Smooth muscle cell (in vitro differentiated cells): ENCODE measurements at regions not wholly inside any gene's neighbourhood (a gene's known extent, or its start where the extent isn't known, plus 50 kb on each side); places are given as distances from the start of the nearest gene placed in this dataset.

Experiments used
- DNase-seq: peaks from one replicate; lab custom pipeline; 2025; ENCODE audit not compliant: unreplicated experiment; lab: John Stamatoyannopoulos, UW
- H2AFZ ChIP-seq: fragments of 200-600 bp; sonication (generic); 2 replicates; pipeline ENCODE4 v1.6.0; 2016; ENCODE audit warnings: antibody characterized with exemption, low read depth, mild to moderate bottlenecking
- H3F3A ChIP-seq: fragments of 200-600 bp; sonication (generic); 2 replicates; pipeline ENCODE4 v1.6.0; 2017; ENCODE audit warnings: antibody characterized with exemption, low read depth
- H3K27ac ChIP-seq: fragments of 200-600 bp; sonication (generic); 2 replicates; pipeline ENCODE4 v1.5.1; 2016; ENCODE audit warnings: low read depth, mild to moderate bottlenecking
- H3K27me3 ChIP-seq: fragments of 200-600 bp; sonication (generic); 2 replicates; pipeline ENCODE4 v1.6.1; 2016; ENCODE audit warnings: low read depth, mild to moderate bottlenecking
- H3K36me3 ChIP-seq: fragments of 200-600 bp; sonication (generic); 2 replicates; pipeline ENCODE4 v1.5.1; 2016; ENCODE audit warnings: low read depth
- H3K4me1 ChIP-seq: fragments of 200-600 bp; sonication (generic); 2 replicates; pipeline ENCODE4 v1.5.1; 2016; ENCODE audit warnings: low read depth
- H3K4me2 ChIP-seq: fragments of 200-600 bp; sonication (generic); 2 replicates; pipeline ENCODE4 v1.6.0; 2016; ENCODE audit warnings: mild to moderate bottlenecking
- H3K4me3 ChIP-seq: fragments of 200-600 bp; sonication (generic); 2 replicates; pipeline ENCODE4 v1.5.1; 2016; ENCODE audit warnings: mild to moderate bottlenecking
- H3K79me2 ChIP-seq: fragments of 200-600 bp; sonication (generic); 2 replicates; pipeline ENCODE4 v1.6.0; 2016; ENCODE audit warnings: low read depth, mild to moderate bottlenecking
- H3K9ac ChIP-seq: fragments of 200-600 bp; sonication (generic); 2 replicates; pipeline ENCODE4 v1.6.0; 2016; ENCODE audit warnings: low read depth
- H3K9me3 ChIP-seq: fragments of 200-600 bp; sonication (generic); replicated peaks from 2 replicates; pipeline ENCODE4 v1.5.1; 2016; ENCODE audit warnings: low read depth
- H4K20me1 ChIP-seq: fragments of 200-600 bp; sonication (generic); 2 replicates; pipeline ENCODE4 v1.6.0; 2016; ENCODE audit warnings: low read depth
- WGBS: methylation state at CpG from one replicate; pipeline ENCODE4 v1.1.7; 2016; ENCODE audit warnings: low lambda C conversion rate; 5-methylcytosine and 5-hydroxymethylcytosine counted together
- TF ChIP-seq, protein P1 (sequence below): fragments of 200-600 bp; sonication (generic); IDR thresholded peaks from 2 replicates; pipeline ENCODE4 v1.5.1; 2017; ENCODE audit warnings: borderline replicate concordance, mild to moderate bottlenecking, antibody characterized with exemption; ENCODE audit not compliant: insufficient read depth, poor library complexity, severe bottlenecking

DNA sequence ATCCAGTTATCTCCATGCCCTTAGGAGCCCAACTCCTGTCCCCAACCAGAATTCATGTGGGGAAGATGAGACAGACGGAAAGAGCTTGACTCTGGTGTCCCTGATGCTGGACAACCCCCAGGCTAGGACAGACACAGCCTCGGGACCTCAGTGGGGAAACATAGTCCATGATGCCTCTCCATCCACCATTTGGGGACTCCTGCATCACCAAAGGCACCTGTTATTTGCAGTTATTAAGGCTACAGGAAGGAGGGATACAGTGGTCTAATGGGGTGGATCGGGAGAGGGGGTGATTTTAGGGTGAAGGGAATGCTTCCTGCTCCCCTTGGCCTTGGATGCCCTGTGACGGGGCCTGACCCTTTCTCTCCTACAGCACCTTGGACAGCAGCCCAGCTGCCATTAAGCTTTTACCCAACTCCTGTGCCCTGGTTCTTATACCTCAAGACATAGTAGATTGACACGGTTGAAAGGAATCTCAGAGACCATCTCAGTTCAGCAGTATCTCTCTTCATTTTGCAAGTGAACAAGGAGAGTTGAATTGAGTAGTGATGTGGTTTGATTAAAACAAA is 111.6 kb downstream of the MATN1 start:
- 67% methylated on average over 5 of the region's 5 CpGs for WGBS
- Histone ChIP-seq H2AFZ (no peak overlapping the region), H3F3A (no peaks in the 10 kb centered on the region), H3K27ac (no peak overlapping the region), H3K27me3 (peaks cover 3% of the 10 kb centered on the region), H4K20me1 (no peaks in the 10 kb centered on the region), H3K4me1 (no peaks in the 10 kb centered on the region), H3K79me2 (no peaks in the 10 kb centered on the region), H3K9ac (no peak overlapping the region), H3K4me3 (no peak overlapping the region), H3K4me2 (no peak overlapping the region), H3K36me3 (no peaks in the 10 kb centered on the region), H3K9me3 (no peaks in the 10 kb centered on the region)
- TF ChIP-seq, protein P1, sequence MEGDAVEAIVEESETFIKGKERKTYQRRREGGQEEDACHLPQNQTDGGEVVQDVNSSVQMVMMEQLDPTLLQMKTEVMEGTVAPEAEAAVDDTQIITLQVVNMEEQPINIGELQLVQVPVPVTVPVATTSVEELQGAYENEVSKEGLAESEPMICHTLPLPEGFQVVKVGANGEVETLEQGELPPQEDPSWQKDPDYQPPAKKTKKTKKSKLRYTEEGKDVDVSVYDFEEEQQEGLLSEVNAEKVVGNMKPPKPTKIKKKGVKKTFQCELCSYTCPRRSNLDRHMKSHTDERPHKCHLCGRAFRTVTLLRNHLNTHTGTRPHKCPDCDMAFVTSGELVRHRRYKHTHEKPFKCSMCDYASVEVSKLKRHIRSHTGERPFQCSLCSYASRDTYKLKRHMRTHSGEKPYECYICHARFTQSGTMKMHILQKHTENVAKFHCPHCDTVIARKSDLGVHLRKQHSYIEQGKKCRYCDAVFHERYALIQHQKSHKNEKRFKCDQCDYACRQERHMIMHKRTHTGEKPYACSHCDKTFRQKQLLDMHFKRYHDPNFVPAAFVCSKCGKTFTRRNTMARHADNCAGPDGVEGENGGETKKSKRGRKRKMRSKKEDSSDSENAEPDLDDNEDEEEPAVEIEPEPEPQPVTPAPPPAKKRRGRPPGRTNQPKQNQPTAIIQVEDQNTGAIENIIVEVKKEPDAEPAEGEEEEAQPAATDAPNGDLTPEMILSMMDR = no peak
- no peak for DNase-seq

DNA sequence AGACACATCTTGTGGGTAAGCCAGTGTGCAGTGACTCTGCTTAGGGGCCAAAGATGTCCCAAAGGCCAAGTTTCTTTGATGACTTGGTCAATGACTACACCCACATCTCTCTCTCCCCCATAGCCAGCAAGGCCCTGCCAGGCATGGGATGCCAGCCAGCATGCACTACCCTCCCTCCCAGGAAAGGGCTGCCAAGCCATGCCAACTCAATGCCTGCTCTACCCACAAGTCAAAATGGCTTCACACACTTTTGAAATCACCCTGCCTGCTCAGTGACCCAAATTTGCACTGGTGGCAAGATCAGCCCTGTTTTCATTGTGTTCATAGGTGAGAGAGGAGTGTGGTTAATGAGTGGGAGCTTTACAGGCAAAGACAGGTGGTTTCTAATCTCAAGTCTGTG is 112.5 kb downstream of the MATN1 start:
- H3K27ac ChIP-seq = no peak overlapping the region
- no peaks in the 10 kb centered on the region for H3K9me3 ChIP-seq
- no peaks in the 10 kb centered on the region for H3F3A ChIP-seq
- no peak overlapping the region for H3K4me2 ChIP-seq
- no peaks in the 10 kb centered on the region for H3K4me1 ChIP-seq
- H3K27me3 ChIP-seq = peaks cover 3% of the 10 kb centered on the region
- H3K9ac ChIP-seq = no peak overlapping the region
- DNase-seq = no peak
- H3K79me2 ChIP-seq = no peaks in the 10 kb centered on the region
- TF ChIP-seq, protein P1 = no peak
- H3K36me3 ChIP-seq = no peaks in the 10 kb centered on the region
- no peak overlapping the region for H3K4me3 ChIP-seq
- H4K20me1 ChIP-seq = no peaks in the 10 kb centered on the region
- no peak overlapping the region for H2AFZ ChIP-seq

- Histone ChIP-seq H3K36me3 (no peaks in the 10 kb centered on the region), H3K79me2 (no peaks in the 10 kb centered on the region), H4K20me1 (no peaks in the 10 kb centered on the region), H3K9me3 (no peaks in the 10 kb centered on the region), H3K9ac (no peak overlapping the region), H3F3A (no peaks in the 10 kb centered on the region), H2AFZ (no peak overlapping the region), H3K27me3 (peaks cover 3% of the 10 kb centered on the region), H3K4me1 (no peaks in the 10 kb centered on the region), H3K4me2 (no peak overlapping the region), H3K4me3 (no peak overlapping the region), H3K27ac (no peak overlapping the region)
- TF ChIP-seq, protein P1 = no peak
- WGBS = 71% methylated on average over 1 of the region's 1 CpG
- DNase-seq = no peak
These were observed 113.4 kb downstream of the MATN1 start for GRCh38 chr1:30609999-30610345.

GRCh38 chr1:30609336-30609998 is 113.9 kb downstream of the MATN1 start:
- no peaks in the 10 kb centered on the region for H3K36me3 ChIP-seq
- H3K4me2 ChIP-seq = no peak overlapping the region
- TF ChIP-seq, protein P1 = no peak
- no peaks in the 10 kb centered on the region for H3F3A ChIP-seq
- no peak overlapping the region for H3K4me3 ChIP-seq
- no peaks in the 10 kb centered on the region for H3K9me3 ChIP-seq
- H3K27ac ChIP-seq = no peak overlapping the region
- 83% methylated on average over 9 of the region's 9 CpGs for WGBS
- no peaks in the 10 kb centered on the region for H4K20me1 ChIP-seq
- H3K4me1 ChIP-seq = no peaks in the 10 kb centered on the region
- peaks cover 3% of the 10 kb centered on the region for H3K27me3 ChIP-seq
- DNase-seq = no peak
- no peak overlapping the region for H2AFZ ChIP-seq
- H3K9ac ChIP-seq = no peak overlapping the region
- no peaks in the 10 kb centered on the region for H3K79me2 ChIP-seq
